H1 (cell line): ENCODE measurements at regions not wholly inside any gene's neighbourhood (a gene's known extent, or its start where the extent isn't known, plus 50 kb on each side); places are given as distances from the start of the nearest gene placed in this dataset.

Experiments used
- CTCF ChIA-PET: fragments of 300-600 bp; sonication (Branson Sonifier 250); formaldehyde crosslinking; loops from one replicate; lab custom pipeline; 2021; ENCODE audit not compliant: partially characterized antibody; lab: Charles Lee
- POLR2A ChIA-PET: fragments of 300-600 bp; sonication (Branson Sonifier 250); formaldehyde crosslinking; loops from one replicate; lab custom pipeline; 2021; ENCODE audit warnings: inconsistent platforms; ENCODE audit not compliant: partially characterized antibody; lab: Charles Lee
- DNase-seq, 2 experiments: peaks; one replicate each; pipeline versions ENCODE4 v3.0.0 to v3.0.0-alpha.2; 2010 to 2022; ENCODE audit warnings: low spot score in 2 of 2, low read depth in 1 of 2, mixed read lengths in 1 of 2
- FAIRE-seq: peaks from 2 replicates; lab custom pipeline; 2011; peaks lifted over from hg19 to GRCh38; lab: Jason Lieb, UNC
- H2AFZ ChIP-seq: 2 replicates; pipeline ENCODE4 v1.8.1; 2012; ENCODE audit warnings: low read length, inconsistent platforms
- H2AK5ac ChIP-seq: 2 replicates; pipeline ENCODE4 v1.6.1; 2013; ENCODE audit warnings: low read depth, low read length
- H2BK120ac ChIP-seq: replicated peaks from 2 replicates; pipeline ENCODE3; 2013; ENCODE audit warnings: low read depth, low read length, inconsistent platforms
- H2BK12ac ChIP-seq: 2 replicates; pipeline ENCODE4 v1.6.1; 2013; ENCODE audit warnings: low read depth, low read length
- H2BK15ac ChIP-seq: 2 replicates; pipeline ENCODE4 v1.6.1; 2013; ENCODE audit warnings: low read length
- H2BK20ac ChIP-seq: 2 replicates; pipeline ENCODE4 v1.6.1; 2013; ENCODE audit warnings: low read length
- H2BK5ac ChIP-seq: 2 replicates; pipeline ENCODE4 v1.6.1; 2013; ENCODE audit warnings: low read depth, low read length
- H3K14ac ChIP-seq: 2 replicates; pipeline ENCODE4 v1.6.1; 2013; ENCODE audit warnings: inconsistent platforms; ENCODE audit not compliant: insufficient read length
- H3K18ac ChIP-seq: 2 replicates; pipeline ENCODE4 v1.6.1; 2013; ENCODE audit warnings: low read length; ENCODE audit errors: extremely low read depth
- H3K23ac ChIP-seq: 2 replicates; pipeline ENCODE4 v1.6.1; 2013; ENCODE audit warnings: inconsistent platforms; ENCODE audit not compliant: insufficient read length
- H3K23me2 ChIP-seq: 2 replicates; pipeline ENCODE4 v1.6.1; 2013; ENCODE audit warnings: low read depth, low read length
- H3K27ac ChIP-seq: 2 replicates; pipeline ENCODE4 v1.6.1; 2011; ENCODE audit warnings: low read depth, low read length, inconsistent platforms
- H3K27me3 ChIP-seq, 4 experiments: replicated peaks in 1 of 4; 1 replicate in 1 of 4; 2 replicates in 3 of 4; pipeline versions ENCODE4 v1.6.1 to v1.8.1; 2011 to 2013; ENCODE audit warnings: low read length in 3 of 4, mild to moderate bottlenecking in 3 of 4, inconsistent platforms in 2 of 4, mixed read lengths in 2 of 4, moderate library complexity in 1 of 4; ENCODE audit not compliant: control insufficient read depth in 3 of 4, insufficient read depth in 3 of 4; ENCODE audit errors: extremely low read depth in 1 of 4
- H3K36me3 ChIP-seq, 4 experiments: 2 replicates each; pipeline versions ENCODE4 v1.6.1 to v1.8.1; 2011 to 2013; ENCODE audit warnings: mild to moderate bottlenecking in 4 of 4, low read length in 3 of 4, moderate library complexity in 2 of 4, control low read depth in 1 of 4, inconsistent platforms in 1 of 4; ENCODE audit not compliant: insufficient read depth in 4 of 4, control insufficient read depth in 2 of 4
- H3K4ac ChIP-seq: replicated peaks from 2 replicates; pipeline ENCODE3; 2013; ENCODE audit warnings: low read length, low read depth, mixed read lengths, inconsistent platforms; ENCODE audit not compliant: insufficient read length
- H3K4me1 ChIP-seq, 4 experiments: replicated peaks in 1 of 4; 1 replicate in 1 of 4; 2 replicates in 3 of 4; pipeline versions ENCODE4 v1.6.1 to v1.8.1; 2011 to 2013; ENCODE audit warnings: low read length in 3 of 4, inconsistent platforms in 2 of 4, mixed read lengths in 1 of 4; ENCODE audit not compliant: insufficient read depth in 4 of 4, control insufficient read depth in 3 of 4
- H3K4me2 ChIP-seq, 2 experiments: 2 replicates each; pipeline versions ENCODE4 v1.6.1 to v1.8.1; 2011 to 2013; ENCODE audit warnings: low read depth in 2 of 2, low read length in 2 of 2, control low read depth in 1 of 2, inconsistent platforms in 1 of 2, mild to moderate bottlenecking in 1 of 2; ENCODE audit not compliant: insufficient read depth in 1 of 2
- H3K4me3 ChIP-seq, 4 experiments: fragments of 200-600, 300-600 bp in 1 of 4; sonication (generic), shearing (Covaris generic), sonication (Bioruptor Twin) in 1 of 4; 2 replicates each; pipeline versions ENCODE4 v1.5.1 to v1.8.1; 2011 to 2016; ENCODE audit warnings: low read length in 4 of 4, low read depth in 3 of 4, control low read depth in 2 of 4, inconsistent platforms in 2 of 4, mild to moderate bottlenecking in 2 of 4, mixed read lengths in 1 of 4, moderate library complexity in 1 of 4; ENCODE audit not compliant: insufficient read depth in 2 of 4; ENCODE audit errors: extremely low read depth in 1 of 4
- H3K56ac ChIP-seq: replicated peaks from 2 replicates; pipeline ENCODE3; 2013; ENCODE audit warnings: low read depth, mild to moderate bottlenecking, mixed read lengths, low read length, inconsistent platforms; ENCODE audit not compliant: insufficient read length
- H3K79me1 ChIP-seq: 2 replicates; pipeline ENCODE4 v1.6.1; 2013; ENCODE audit warnings: low read depth, low read length, control low read depth
- H3K79me2 ChIP-seq, 2 experiments: 2 replicates each; pipeline versions ENCODE4 v1.6.1 to v1.8.1; 2012 to 2013; ENCODE audit warnings: low read length in 2 of 2, mild to moderate bottlenecking in 2 of 2, inconsistent platforms in 1 of 2; ENCODE audit not compliant: insufficient read depth in 2 of 2, control insufficient read depth in 1 of 2
- H3K9ac ChIP-seq, 4 experiments: replicated peaks in 1 of 4; 1 replicate in 1 of 4; 2 replicates in 3 of 4; pipeline versions ENCODE4 v1.6.1 to v1.8.1; 2011 to 2013; ENCODE audit warnings: low read depth in 3 of 4, low read length in 3 of 4, control low read depth in 2 of 4, mild to moderate bottlenecking in 2 of 4, moderate library complexity in 2 of 4, inconsistent platforms in 1 of 4; ENCODE audit errors: extremely low read depth in 1 of 4
- H3K9me3 ChIP-seq, 2 experiments: 2 replicates each; pipeline versions ENCODE4 v1.6.1 to v1.8.1; 2012 to 2013; ENCODE audit warnings: mild to moderate bottlenecking in 2 of 2, moderate library complexity in 2 of 2, control low read depth in 1 of 2, inconsistent platforms in 1 of 2, low read depth in 1 of 2, low read length in 1 of 2, mixed read lengths in 1 of 2; ENCODE audit not compliant: insufficient read depth in 2 of 2
- H4K20me1 ChIP-seq, 2 experiments: replicated peaks in 1 of 2; 2 replicates each; pipeline versions ENCODE3 to v1.8.1; 2011 to 2013; ENCODE audit warnings: inconsistent platforms in 2 of 2, low read length in 2 of 2, mild to moderate bottlenecking in 1 of 2; ENCODE audit not compliant: insufficient read depth in 2 of 2, control insufficient read depth in 1 of 2
- H4K5ac ChIP-seq: 2 replicates; pipeline ENCODE4 v1.6.1; 2013; ENCODE audit warnings: low read length, low read depth, mixed read lengths, inconsistent platforms; ENCODE audit not compliant: insufficient read length
- H4K8ac ChIP-seq: 2 replicates; pipeline ENCODE4 v1.8.0; 2013; ENCODE audit warnings: mild to moderate bottlenecking, moderate library complexity, low read length, inconsistent platforms; ENCODE audit not compliant: insufficient read depth; ENCODE audit errors: extremely low read depth
- H4K91ac ChIP-seq: replicated peaks from 2 replicates; pipeline ENCODE3; 2013; ENCODE audit warnings: low read length, mixed read lengths, inconsistent platforms; ENCODE audit not compliant: insufficient read length
- POLR2AphosphoS5 ChIP-seq: IDR thresholded peaks from 2 replicates; pipeline ENCODE4 v1.6.1; 2011; ENCODE audit warnings: low read depth, low read length
- TAF1 ChIP-seq: IDR thresholded peaks from 2 replicates; pipeline ENCODE4 v1.6.1; 2011; ENCODE audit warnings: mild to moderate bottlenecking, low read depth, low read length
- WGBS, 2 experiments: shearing (Covaris generic) in 1 of 2; methylation state at CpG; one replicate each; pipeline versions ENCODE4 v1.1.6 to v1.1.7; 2013 to 2015; ENCODE audit warnings: low lambda C conversion rate in 2 of 2, mixed read lengths in 2 of 2, inconsistent platforms in 1 of 2, low coverage in 1 of 2, missing lambda C conversion rate in 1 of 2; ENCODE audit not compliant: insufficient replicate concordance in 2 of 2, insufficient coverage in 1 of 2, insufficient read length in 1 of 2; ENCODE audit errors: extremely low coverage in 1 of 2, missing lambda C conversion rate in 1 of 2; 5-methylcytosine and 5-hydroxymethylcytosine counted together

DNA sequence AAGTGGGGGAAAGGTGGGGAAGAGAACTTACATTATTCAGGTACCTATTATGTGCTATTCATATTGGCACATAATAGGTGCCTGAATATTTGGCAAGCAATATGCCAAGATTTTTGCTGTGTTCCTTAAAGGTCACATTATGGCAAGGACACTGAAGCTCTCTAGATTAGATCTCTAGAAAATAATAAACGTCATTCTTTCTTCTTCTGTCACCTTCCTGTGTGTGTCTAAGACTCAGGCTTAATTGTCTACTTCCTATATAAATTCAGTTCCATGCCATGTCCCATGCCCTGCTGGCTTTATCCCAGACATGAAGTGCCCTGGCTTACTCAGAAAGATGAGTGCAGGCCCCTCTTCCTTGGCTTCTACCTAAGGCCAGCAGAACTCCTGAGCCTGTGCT, 191.1 kb upstream of the CTAGE1 start:
- H4K91ac ChIP-seq: no peak overlapping the region
- no peaks in the 10 kb centered on the region for H3K36me3 ChIP-seq
- no peak overlapping the region for H3K14ac ChIP-seq
- CTCF ChIA-PET: no interaction called here
- no peak overlapping the region for H3K56ac ChIP-seq
- H4K20me1 ChIP-seq: no peaks in the 10 kb centered on the region
- no peak overlapping the region for H2AFZ ChIP-seq
- no peak overlapping the region for H2BK20ac ChIP-seq
- no peaks in the 10 kb centered on the region for H3K79me1 ChIP-seq
- H4K5ac ChIP-seq: no peak overlapping the region
- no peak overlapping the region for H2AK5ac ChIP-seq
- no peak overlapping the region for H3K4me2 ChIP-seq
- no peak for TF ChIP-seq POLR2AphosphoS5
- no peak for TF ChIP-seq TAF1
- FAIRE-seq (no peak), DNase-seq (no peak)
- peaks cover 0 to 6% (median 2%) of the 10 kb centered on the region in 4 experiments; a peak in 4 of 7 replicates for H3K4me1 ChIP-seq
- no peaks in the 10 kb centered on the region for H3K27me3 ChIP-seq
- H3K9ac ChIP-seq: no peak overlapping the region
- no peak overlapping the region for H2BK12ac ChIP-seq
- no peak overlapping the region for H2BK5ac ChIP-seq
- no peak overlapping the region for H3K23ac ChIP-seq
- no peak overlapping the region for H2BK15ac ChIP-seq
- H3K18ac ChIP-seq: no peak overlapping the region
- no peaks in the 10 kb centered on the region for H3K79me2 ChIP-seq
- no peak overlapping the region for H3K27ac ChIP-seq
- no peak overlapping the region for H4K8ac ChIP-seq
- no peak overlapping the region for H3K4ac ChIP-seq
- H3K4me3 ChIP-seq: no peak overlapping the region
- POLR2A ChIA-PET: no interaction called here
- H3K9me3 ChIP-seq: no peaks in the 10 kb centered on the region
- H2BK120ac ChIP-seq: no peak overlapping the region
- no peaks in the 10 kb centered on the region for H3K23me2 ChIP-seq
- 81% methylated on average over 1 of the region's 1 CpG; no CpG with 5 or more reads in 1 of the 2 experiments for WGBS, 2 experiments
